ENCODE measurements at regions not wholly inside any gene's neighbourhood (a gene's known extent, or its start where the extent isn't known, plus 50 kb on each side); places are given as distances from the start of the nearest gene placed in this dataset.

DNA sequence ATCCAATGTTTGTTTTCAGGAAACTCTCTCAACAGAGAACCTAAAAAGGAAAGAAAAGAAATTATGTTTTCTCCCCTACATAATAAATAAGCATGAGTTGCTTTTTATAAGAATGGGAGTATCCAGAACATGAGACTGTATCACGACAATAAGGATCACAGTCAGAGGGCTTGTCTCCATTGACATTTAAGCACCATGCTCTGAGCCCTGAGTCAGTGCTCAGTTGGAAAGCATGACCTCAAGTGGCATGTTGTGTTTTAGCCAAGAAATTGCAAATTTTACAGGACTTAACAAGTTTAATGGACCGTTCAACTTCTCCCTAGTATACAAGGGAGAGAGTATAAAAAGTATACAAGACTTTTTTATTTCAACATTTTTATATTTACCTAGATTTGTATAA is 431.6 kb downstream of the GJA1 start:
- TF ChIP-seq, protein P1, sequence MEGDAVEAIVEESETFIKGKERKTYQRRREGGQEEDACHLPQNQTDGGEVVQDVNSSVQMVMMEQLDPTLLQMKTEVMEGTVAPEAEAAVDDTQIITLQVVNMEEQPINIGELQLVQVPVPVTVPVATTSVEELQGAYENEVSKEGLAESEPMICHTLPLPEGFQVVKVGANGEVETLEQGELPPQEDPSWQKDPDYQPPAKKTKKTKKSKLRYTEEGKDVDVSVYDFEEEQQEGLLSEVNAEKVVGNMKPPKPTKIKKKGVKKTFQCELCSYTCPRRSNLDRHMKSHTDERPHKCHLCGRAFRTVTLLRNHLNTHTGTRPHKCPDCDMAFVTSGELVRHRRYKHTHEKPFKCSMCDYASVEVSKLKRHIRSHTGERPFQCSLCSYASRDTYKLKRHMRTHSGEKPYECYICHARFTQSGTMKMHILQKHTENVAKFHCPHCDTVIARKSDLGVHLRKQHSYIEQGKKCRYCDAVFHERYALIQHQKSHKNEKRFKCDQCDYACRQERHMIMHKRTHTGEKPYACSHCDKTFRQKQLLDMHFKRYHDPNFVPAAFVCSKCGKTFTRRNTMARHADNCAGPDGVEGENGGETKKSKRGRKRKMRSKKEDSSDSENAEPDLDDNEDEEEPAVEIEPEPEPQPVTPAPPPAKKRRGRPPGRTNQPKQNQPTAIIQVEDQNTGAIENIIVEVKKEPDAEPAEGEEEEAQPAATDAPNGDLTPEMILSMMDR (IDR thresholded peaks at IDR 0.05): no peak
- TF ChIP-seq POLR2AphosphoS5 (IDR thresholded peaks at IDR 0.05) (no peak), POLR2A (IDR thresholded peaks at IDR 0.05) (no peak)

Measured in stomach (tissue), 4 donors.